ENCODE measurements at regions not wholly inside any gene's neighbourhood (a gene's known extent, or its start where the extent isn't known, plus 50 kb on each side); places are given as distances from the start of the nearest gene placed in this dataset.

GRCh38 chrX:145502670-145503069 is 255.4 kb downstream of the SPANXN1 start:
- TF ChIP-seq REST (IDR thresholded peaks at IDR 0.05; ENCODE audit: borderline replicate concordance in 1 of 2, low read depth in 1 of 2, low read length in 2 of 2) (no peak), POLR2G (IDR thresholded peaks at IDR 0.05; ENCODE audit: low read depth, low read length) (no peak), SIN3A (IDR thresholded peaks at IDR 0.05; ENCODE audit: borderline replicate concordance, low read depth, low read length) (no peak), NR2C2 (CRISPR knock-in tag; IDR thresholded peaks at IDR 0.05; ENCODE audit: borderline replicate concordance) (no peak), ZNF646 (CRISPR knock-in tag; IDR thresholded peaks at IDR 0.05) (no peak), CEBPB (IDR thresholded peaks at IDR 0.05; ENCODE audit: borderline replicate concordance, low read depth, low read length) (no peak), DPF2 (CRISPR knock-in tag; IDR thresholded peaks at IDR 0.05; ENCODE audit: borderline replicate concordance, low read depth) (no peak), TAF1 (CRISPR knock-in tag; IDR thresholded peaks at IDR 0.05) (no peak), CTCF (CRISPR knock-in tag; IDR thresholded peaks at IDR 0.05) (no peak), RFX5 (IDR thresholded peaks at IDR 0.05; ENCODE audit: low read depth, low read length) (no peak)

All from HepG2 (cell line).